ENCODE measurements at regions not wholly inside any gene's neighbourhood (a gene's known extent, or its start where the extent isn't known, plus 50 kb on each side); places are given as distances from the start of the nearest gene placed in this dataset.
A peak's percentile ranks its signal among the peaks of the same experiment; 100 is the strongest.
"Not testable (repeated sequence)": the region's sequence is repeated elsewhere in the genome, so short reads cannot be mapped to it uniquely, and the experiment has no call there.

GRCh38 chr14:18295844-18296243, 305.1 kb upstream of the OR11H12 start:
- intact Hi-C loops (cut with DNase I); DNase-seq; ATAC-seq (ENCODE audit: poor library complexity): not testable (repeated sequence)

DNA sequence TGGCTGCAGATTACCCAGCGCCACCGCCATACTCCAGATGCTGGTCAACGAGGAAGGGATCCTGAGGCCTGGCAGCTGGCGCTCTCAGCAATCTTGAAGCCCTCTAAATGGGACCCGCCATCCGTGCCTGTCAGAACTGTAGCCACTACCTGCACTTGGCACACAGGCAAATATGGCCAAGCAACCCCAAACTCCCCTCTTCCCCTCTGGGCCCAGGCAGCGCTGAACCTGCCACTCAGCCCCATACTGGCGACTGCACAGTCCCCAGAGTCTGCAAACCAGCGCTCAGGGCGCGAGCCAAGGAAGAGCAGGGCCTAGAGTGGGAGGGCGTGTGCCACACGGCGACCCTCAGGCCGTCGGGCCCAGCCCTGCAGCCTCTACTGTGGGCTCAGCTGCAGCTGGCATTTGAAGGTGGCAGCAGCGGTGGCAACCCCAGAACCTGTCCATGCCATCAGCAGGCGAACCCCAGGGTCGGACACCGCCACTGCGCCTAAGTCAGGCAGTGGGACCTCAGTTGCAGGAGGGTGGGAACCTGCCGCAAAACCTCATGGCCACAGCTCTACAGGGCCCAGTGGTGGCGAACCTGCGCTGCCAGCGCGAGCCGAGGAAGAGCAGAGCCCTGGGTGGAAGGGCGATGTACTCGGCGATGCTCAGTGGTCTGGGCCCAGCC, 268.4 kb upstream of the OR11H12 start:
- ATAC-seq (ENCODE audit: poor library complexity); intact Hi-C loops (cut with DNase I): not testable (repeated sequence)
- peak; percentile 35 for DNase-seq

- intact Hi-C loops (cut with DNase I); DNase-seq; ATAC-seq (ENCODE audit: poor library complexity): not testable (repeated sequence)
These were observed 267.6 kb upstream of the OR11H12 start for GRCh38 chr14:18333316-18333715.

- ATAC-seq (ENCODE audit: poor library complexity); DNase-seq; intact Hi-C loops (cut with DNase I): not testable (repeated sequence)
These were observed 267.1 kb upstream of the OR11H12 start for GRCh38 chr14:18333799-18334198.

All from Right ventricle myocardium superior (tissue), 1 donor.